Medulla oblongata (tissue), 1 donor: ENCODE measurements at regions not wholly inside any gene's neighbourhood (a gene's known extent, or its start where the extent isn't known, plus 50 kb on each side); places are given as distances from the start of the nearest gene placed in this dataset.

Source experiments
- DNase-seq: peaks from one replicate; pipeline ENCODE4 v3.0.0-alpha.2; 2015; ENCODE audit errors: extremely low spot score

- no peak for DNase-seq
Observed at GRCh38 chr1:208781391-208782045, 537.3 kb upstream of the PLXNA2 start.

GRCh38 chr1:208782186-208782585 is 538.0 kb upstream of the PLXNA2 start:
- DNase-seq = no peak

- no peak for DNase-seq
Observed at GRCh38 chr1:208785629-208786028, 541.4 kb upstream of the PLXNA2 start.

- no peak for DNase-seq
Observed at GRCh38 chr1:208787219-208787618, 543.0 kb upstream of the PLXNA2 start.

- DNase-seq = no peak
Observed at GRCh38 chr1:208788013-208788540, 543.9 kb upstream of the PLXNA2 start.

GRCh38 chr1:208791456-208791855 is 547.3 kb upstream of the PLXNA2 start:
- no peak for DNase-seq

- DNase-seq = no peak
Observed at GRCh38 chr1:208793861-208794345, 549.7 kb upstream of the PLXNA2 start.

- no peak for DNase-seq
Observed at GRCh38 chr1:208799186-208799585, 555.0 kb upstream of the PLXNA2 start.

- DNase-seq = no peak
Observed at GRCh38 chr1:208803011-208803811, 559.0 kb upstream of the PLXNA2 start.

- DNase-seq = no peak
Observed at GRCh38 chr1:208807446-208808127, 563.4 kb upstream of the PLXNA2 start.

GRCh38 chr1:208808301-208808700 is 564.1 kb upstream of the PLXNA2 start:
- DNase-seq = no peak

- DNase-seq = no peak
Observed at GRCh38 chr1:208809876-208810275, 565.7 kb upstream of the PLXNA2 start.

GRCh38 chr1:208818770-208819445 is 574.7 kb upstream of the PLXNA2 start:
- no peak for DNase-seq

- no peak for DNase-seq
Observed at GRCh38 chr1:208820580-208821212, 576.5 kb upstream of the PLXNA2 start.

- no peak for DNase-seq
Observed at GRCh38 chr1:208821939-208822338, 577.8 kb upstream of the PLXNA2 start.

- no peak for DNase-seq
Observed at GRCh38 chr1:208825300-208825699, 581.1 kb upstream of the PLXNA2 start.

- DNase-seq = no peak
Observed at GRCh38 chr1:208829595-208829994, 585.4 kb upstream of the PLXNA2 start.

- DNase-seq = no peak
Observed at GRCh38 chr1:208834381-208835096, 590.4 kb upstream of the PLXNA2 start.

GRCh38 chr1:208835097-208835463 is 590.9 kb upstream of the PLXNA2 start:
- no peak for DNase-seq

GRCh38 chr1:208835781-208836180 is 591.6 kb upstream of the PLXNA2 start:
- DNase-seq = no peak

GRCh38 chr1:208837242-208837641 is 593.1 kb upstream of the PLXNA2 start:
- DNase-seq = no peak
